A549 (cell line): ENCODE measurements at regions not wholly inside any gene's neighbourhood (a gene's known extent, or its start where the extent isn't known, plus 50 kb on each side); places are given as distances from the start of the nearest gene placed in this dataset.

Experiments
- ATAC-seq, 2 experiments: fragments of 200-7000 bp in 1 of 2; fragments of >200 bp in 1 of 2; cut with Nextera tagmentation in 1 of 2; cut with Tn5 transposase in 1 of 2; 3 replicates each; pipeline versions ENCODE4 v1.8.0 to v1.9.1; 2018 to 2020; ENCODE audit warnings: mild to moderate bottlenecking in 1 of 2, moderate library complexity in 1 of 2
- CTCF ChIA-PET: fragments of 300-600 bp; sonication (Branson Sonifier 250); formaldehyde crosslinking; extraction: SDS; loops from one replicate; lab custom pipeline; 2021; ENCODE audit warnings: antibody characterized with exemption, inconsistent platforms; lab: Yijun Ruan, JAX
- POLR2A ChIA-PET: fragments of 350-600 bp; formaldehyde crosslinking; extraction: SDS; loops from one replicate; lab custom pipeline; 2021; ENCODE audit warnings: antibody characterized with exemption, inconsistent platforms; lab: Yijun Ruan, JAX
- DNase-seq, 2 experiments: peaks; one replicate each; pipeline versions ENCODE4 v3.0.0 to v3.0.0-alpha.2; 2011 to 2016; ENCODE audit warnings: low read depth in 1 of 2, low spot score in 1 of 2
- FAIRE-seq: peaks from 2 replicates; lab custom pipeline; 2011; peaks lifted over from hg19 to GRCh38; lab: Jason Lieb, UNC
- H3K27ac ChIP-seq, 2 experiments: fragments of >200 bp; sonication (Bioruptor Twin); formaldehyde crosslinking; 3 replicates each; pipeline ENCODE4 v1.5.1; 2016 to 2017
- H3K4me1 ChIP-seq: fragments of >200 bp; sonication (Bioruptor Twin); formaldehyde crosslinking; 3 replicates; pipeline ENCODE4 v1.6.1; 2016
- H3K4me2 ChIP-seq: fragments of >200 bp; sonication (Bioruptor Twin); formaldehyde crosslinking; 3 replicates; pipeline ENCODE4 v1.6.1; 2016
- H3K4me3 ChIP-seq: fragments of >200 bp; sonication (Bioruptor Twin); formaldehyde crosslinking; 3 replicates; pipeline ENCODE4 v1.5.1; 2016
- H3K9me3 ChIP-seq: fragments of >200 bp; sonication (Bioruptor Twin); formaldehyde crosslinking; 3 replicates; pipeline ENCODE4 v1.6.1; 2016
- BHLHE40 ChIP-seq: IDR thresholded peaks from 2 replicates; pipeline ENCODE4 v1.6.1; 2012; ENCODE audit warnings: low read depth, low read length, inconsistent platforms
- CEBPB ChIP-seq, 2 experiments: fragments of >200 bp in 1 of 2; sonication (Bioruptor Twin) in 1 of 2; formaldehyde crosslinking in 1 of 2; IDR thresholded peaks; 2 replicates each; pipeline ENCODE4 v1.6.1; 2012 to 2016
- CHD4 ChIP-seq: fragments of 200-600 bp; sonication (generic); IDR thresholded peaks from 2 replicates; pipeline ENCODE4 v1.6.1; 2016; ENCODE audit warnings: antibody characterized with exemption, mild to moderate bottlenecking, borderline replicate concordance
- CTCF ChIP-seq: fragments of >200 bp; sonication (Bioruptor Twin); formaldehyde crosslinking; IDR thresholded peaks from 3 replicates; pipeline ENCODE4 v1.5.1; 2016
- EP300 ChIP-seq, 2 experiments: fragments of >200 bp; sonication (Bioruptor Twin); formaldehyde crosslinking; IDR thresholded peaks; 2 replicates in 1 of 2; 3 replicates in 1 of 2; pipeline ENCODE4 v1.6.1; 2016 to 2017
- ESRRA ChIP-seq: fragments of 150-350 bp; IDR thresholded peaks from 2 replicates; pipeline ENCODE4 v1.6.1; 2014; ENCODE audit warnings: mild to moderate bottlenecking, low read length, borderline replicate concordance
- FOSB ChIP-seq: fragments of 250-450 bp; sonication (Bioruptor Pico); IDR thresholded peaks from 2 replicates; pipeline ENCODE4 v1.5.0; 2020; ENCODE audit warnings: mild to moderate bottlenecking, moderate library complexity
- GATA3 ChIP-seq: IDR thresholded peaks from 2 replicates; pipeline ENCODE4 v1.6.1; 2012; ENCODE audit warnings: borderline replicate concordance
- HDAC2 ChIP-seq: fragments of 200-600 bp; sonication (generic); IDR thresholded peaks from 2 replicates; pipeline ENCODE4 v1.6.1; 2016
- HEYL ChIP-seq: fragments of 250-450 bp; sonication (Bioruptor Pico); IDR thresholded peaks from 2 replicates; pipeline ENCODE4 v1.8.0; 2021; ENCODE audit warnings: mild to moderate bottlenecking, moderate library complexity
- HOXA7 ChIP-seq: fragments of 250-450 bp; sonication (Bioruptor Pico); IDR thresholded peaks from 2 replicates; pipeline ENCODE4 v1.5.0; 2020; ENCODE audit warnings: mild to moderate bottlenecking, moderate library complexity
- HOXB13 ChIP-seq: fragments of 250-450 bp; sonication (Bioruptor Pico); IDR thresholded peaks from 2 replicates; pipeline ENCODE4 v1.5.0; 2020; ENCODE audit warnings: low read depth, mild to moderate bottlenecking, moderate library complexity
- JUN ChIP-seq, 2 experiments: fragments of >200 bp; sonication (Bioruptor Twin); formaldehyde crosslinking; IDR thresholded peaks; 2 replicates in 1 of 2; 3 replicates in 1 of 2; pipeline ENCODE4 v1.6.1; 2016 to 2017
- JUNB ChIP-seq: fragments of >200 bp; sonication (Bioruptor Twin); formaldehyde crosslinking; IDR thresholded peaks from 2 replicates; pipeline ENCODE4 v1.6.1; 2016
- MYC ChIP-seq: IDR thresholded peaks from 2 replicates; pipeline ENCODE4 v1.6.1; 2012; ENCODE audit warnings: mild to moderate bottlenecking, inconsistent platforms, low read length, improper control_type of control experiment, borderline replicate concordance
- PBX3 ChIP-seq: IDR thresholded peaks from 2 replicates; pipeline ENCODE4 v1.6.1; 2012
- POLR2A ChIP-seq: IDR thresholded peaks from 2 replicates; pipeline ENCODE4 v1.6.1; 2012; ENCODE audit warnings: mild to moderate bottlenecking, low read length
- POLR2AphosphoS2 ChIP-seq: conservative IDR thresholded peaks from 2 replicates; pipeline ENCODE4 v1.6.1; 2012; ENCODE audit warnings: low read length, improper control_type of control experiment, inconsistent platforms
- RAD21 ChIP-seq, 2 experiments: fragments of >200 bp in 1 of 2; sonication (Bioruptor Twin) in 1 of 2; formaldehyde crosslinking in 1 of 2; IDR thresholded peaks in 1 of 2; conservative IDR thresholded peaks in 1 of 2; 2 replicates in 1 of 2; 3 replicates in 1 of 2; pipeline ENCODE4 v1.6.1; 2012 to 2018; ENCODE audit warnings: inconsistent platforms in 1 of 2
- REST ChIP-seq: fragments of 200-600 bp; sonication (generic); IDR thresholded peaks from 2 replicates; pipeline ENCODE4 v1.6.1; 2016; ENCODE audit warnings: antibody characterized with exemption, mild to moderate bottlenecking, moderate library complexity
- SMC3 ChIP-seq: fragments of >200 bp; sonication (Bioruptor Twin); formaldehyde crosslinking; IDR thresholded peaks from 3 replicates; pipeline ENCODE4 v1.6.1; 2018; ENCODE audit warnings: inconsistent platforms
- ZFP36 ChIP-seq: fragments of 450-650 bp; IDR thresholded peaks from 2 replicates; pipeline ENCODE4 v1.6.1; 2014; ENCODE audit warnings: borderline replicate concordance; ENCODE audit not compliant: partially characterized antibody
- WGBS: methylation state at CpG from one replicate; pipeline ENCODE4 v1.1.6; 2017; ENCODE audit errors: missing lambda C conversion rate; 5-methylcytosine and 5-hydroxymethylcytosine counted together

GRCh38 chr3:53975382-53975781 is 83.7 kb upstream of the SELENOK start:
- FAIRE-seq: no peak
- POLR2A ChIA-PET: no interaction called here
- no peak for DNase-seq
- WGBS: 43% methylated on average over 2 of the region's 2 CpGs
- Histone ChIP-seq H3K4me3 (no peak overlapping the region), H3K9me3 (no peaks in the 10 kb centered on the region)
- TF ChIP-seq PBX3: no peak
- no peak for TF ChIP-seq CHD4
- TF ChIP-seq JUNB: no peak
- TF ChIP-seq MYC: no peak
- no peak for TF ChIP-seq JUN (IDR thresholded peaks at IDR 0.05)
- TF ChIP-seq HDAC2: no peak
- TF ChIP-seq CEBPB (IDR thresholded peaks at IDR 0.05): no peak
- no peak for TF ChIP-seq FOSB (CRISPR knock-in tag)
- no peak for TF ChIP-seq BHLHE40
- TF ChIP-seq SMC3: no peak
- TF ChIP-seq HEYL: no peak
- TF ChIP-seq RAD21 (conservative IDR thresholded peaks at IDR 0.05 in 1 of 2, IDR thresholded peaks at IDR 0.05 in 1 of 2): no peak
- no peak for TF ChIP-seq HOXB13 (CRISPR knock-in tag)
- TF ChIP-seq HOXA7 (CRISPR knock-in tag): no peak
- TF ChIP-seq GATA3: no peak
- TF ChIP-seq, all 56 proteins: peak for 0
- CTCF ChIA-PET: no interaction called here
- ATAC-seq: no peak
- no peaks in the 10 kb centered on the region for H3K4me1 ChIP-seq
- H3K27ac ChIP-seq: no peak overlapping the region
- H3K4me2 ChIP-seq: no peak overlapping the region

- ATAC-seq (no peak), DNase-seq (no peak), FAIRE-seq (no peak)
- Histone ChIP-seq H3K9me3 (no peaks in the 10 kb centered on the region), H3K4me3 (no peak overlapping the region), H3K27ac (no peak overlapping the region), H3K4me2 (no peak overlapping the region), H3K4me1 (no peaks in the 10 kb centered on the region)
- TF ChIP-seq EP300 (IDR thresholded peaks at IDR 0.05): no peak
- TF ChIP-seq CHD4: no peak
- no peak for TF ChIP-seq POLR2A
- TF ChIP-seq ESRRA: no peak
- no peak for TF ChIP-seq MYC
- no peak for TF ChIP-seq HOXB13 (CRISPR knock-in tag)
- TF ChIP-seq BHLHE40: no peak
- TF ChIP-seq POLR2AphosphoS2: no peak
- TF ChIP-seq ZFP36: no peak
- TF ChIP-seq REST: no peak
- no peak for TF ChIP-seq CTCF
- POLR2A ChIA-PET: no interaction called here
- CTCF ChIA-PET: no interaction called here
- WGBS: 0% methylated on average over 2 of the region's 2 CpGs
These were observed 82.7 kb upstream of the SELENOK start for GRCh38 chr3:53974324-53974723.
